OCI-LY3 (cell line): ENCODE measurements at regions not wholly inside any gene's neighbourhood (a gene's known extent, or its start where the extent isn't known, plus 50 kb on each side); places are given as distances from the start of the nearest gene placed in this dataset.
"Not testable (repeated sequence)": the region's sequence is repeated elsewhere in the genome, so short reads cannot be mapped to it uniquely, and the experiment has no call there.

Source experiments
- H2AFZ ChIP-seq: fragments of 200-600, 300-600 bp; shearing (Covaris generic); 2 replicates; pipeline ENCODE4 v1.6.0; 2014; ENCODE audit warnings: antibody characterized with exemption, low read depth, low read length
- H3K27ac ChIP-seq: fragments of 200-600, 300-600 bp; sonication (generic); 2 replicates; pipeline ENCODE4 v1.5.1; 2014; ENCODE audit warnings: mild to moderate bottlenecking, low read length, moderate library complexity, mixed read lengths
- H3K27me3 ChIP-seq: fragments of 200-600, 300-600 bp; sonication (generic); 2 replicates; pipeline ENCODE4 v1.6.1; 2014; ENCODE audit warnings: low read depth, low read length, mixed read lengths
- H3K36me3 ChIP-seq: fragments of 200-600, 300-600 bp; sonication (generic); replicated peaks from 2 replicates; pipeline ENCODE3; 2014; ENCODE audit warnings: low read depth, low read length, mixed read lengths
- H3K4me1 ChIP-seq: fragments of 300-600, 200-600 bp; sonication (generic); 2 replicates; pipeline ENCODE4 v1.6.1; 2014; ENCODE audit warnings: low read length, mixed read lengths
- H3K4me2 ChIP-seq: fragments of 200-600, 300-600 bp; sonication (generic); 2 replicates; pipeline ENCODE4 v1.6.1; 2014; ENCODE audit warnings: low read length, mixed read lengths
- H3K4me3 ChIP-seq: fragments of 300-600, 200-600 bp; sonication (generic); 2 replicates; pipeline ENCODE4 v1.5.1; 2014; ENCODE audit warnings: antibody characterized with exemption, mild to moderate bottlenecking, low read length, moderate library complexity
- H3K79me2 ChIP-seq: fragments of 300-600, 200-600 bp; shearing (Covaris generic); 2 replicates; pipeline ENCODE4 v1.6.1; 2014; ENCODE audit warnings: mild to moderate bottlenecking, low read length, mixed read lengths
- H3K9ac ChIP-seq: fragments of 300-600, 200-600 bp; shearing (Covaris generic); 2 replicates; pipeline ENCODE4 v1.6.0; 2014; ENCODE audit warnings: mild to moderate bottlenecking, low read length, moderate library complexity
- H3K9me3 ChIP-seq: fragments of 200-600, 300-600 bp; shearing (Covaris generic); 2 replicates; pipeline ENCODE4 v1.6.1; 2014; ENCODE audit warnings: low read length, mixed read lengths; ENCODE audit not compliant: insufficient read depth
- H4K20me1 ChIP-seq: fragments of 200-600, 300-600 bp; sonication (generic); 2 replicates; pipeline ENCODE4 v1.6.1; 2016; ENCODE audit warnings: low read length, mixed read lengths; ENCODE audit not compliant: insufficient read depth
- CTCF ChIP-seq: fragments of 200-600, 300-600 bp; sonication (generic); IDR thresholded peaks from 2 replicates; pipeline ENCODE4 v1.5.1; 2014; ENCODE audit warnings: antibody characterized with exemption, low read length, low read depth
- EZH2phosphoT487 ChIP-seq: fragments of 200-600 bp; shearing (Covaris generic); IDR thresholded peaks from 2 replicates; pipeline ENCODE4 v1.6.1; 2018; ENCODE audit warnings: antibody characterized with exemption, mixed run types, low read depth

DNA sequence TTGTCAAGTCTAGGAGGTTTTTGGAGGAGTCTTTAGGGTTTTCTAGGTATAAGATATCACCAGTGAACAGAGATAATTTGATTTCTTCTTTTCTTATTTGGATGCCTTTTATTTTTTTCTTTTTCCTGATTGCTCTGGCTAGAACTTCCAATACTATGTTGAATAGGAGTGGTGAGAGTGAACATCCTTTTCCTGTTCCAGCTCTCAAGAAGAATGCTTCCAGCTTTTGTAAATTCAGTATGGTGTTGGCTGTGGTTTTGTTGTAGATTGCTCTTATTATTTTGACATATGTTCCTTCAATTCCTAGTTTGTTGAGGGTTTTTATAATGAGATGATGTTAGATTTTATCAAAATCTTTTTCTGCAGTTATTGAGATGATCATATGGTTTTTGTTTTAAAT lies 165.6 kb upstream of the WDFY3 start:
- Histone ChIP-seq H3K4me1 (no peaks in the 10 kb centered on the region), H2AFZ (no peak overlapping the region), H3K27ac (no peak overlapping the region), H3K79me2 (no peaks in the 10 kb centered on the region), H3K9ac (no peak overlapping the region), H3K36me3 (no peaks in the 10 kb centered on the region), H4K20me1 (no peaks in the 10 kb centered on the region), H3K4me2 (no peak overlapping the region), H3K4me3 (no peak overlapping the region), H3K27me3 (no peaks in the 10 kb centered on the region), H3K9me3 (no peaks in the 10 kb centered on the region)
- TF ChIP-seq CTCF = no peak
- TF ChIP-seq EZH2phosphoT487 = no peak

GRCh38 chr4:85132570-85132969 lies 166.1 kb upstream of the WDFY3 start:
- H3K4me2 ChIP-seq = no peak overlapping the region
- H3K79me2 ChIP-seq = no peaks in the 10 kb centered on the region
- H3K27ac ChIP-seq = no peak overlapping the region
- no peaks in the 10 kb centered on the region for H3K36me3 ChIP-seq
- H3K27me3 ChIP-seq = no peaks in the 10 kb centered on the region
- H3K4me1 ChIP-seq = no peaks in the 10 kb centered on the region
- no peak overlapping the region for H3K9ac ChIP-seq
- no peaks in the 10 kb centered on the region for H3K9me3 ChIP-seq
- no peak overlapping the region for H2AFZ ChIP-seq
- H3K4me3 ChIP-seq = no peak overlapping the region
- no peaks in the 10 kb centered on the region for H4K20me1 ChIP-seq
- TF ChIP-seq EZH2phosphoT487 (no peak), CTCF (no peak)

- H3K9me3 ChIP-seq, H2AFZ ChIP-seq, H3K27ac ChIP-seq, H3K36me3 ChIP-seq, H3K4me3 ChIP-seq, H4K20me1 ChIP-seq, H3K79me2 ChIP-seq, H3K27me3 ChIP-seq, H3K4me2 ChIP-seq, H3K9ac ChIP-seq: not testable (repeated sequence)
- peaks cover 17% of the 10 kb centered on the region for H3K4me1 ChIP-seq
Observed at GRCh38 chr4:85139749-85140148, 173.3 kb upstream of the WDFY3 start.

GRCh38 chr4:85142451-85142850 lies 176.0 kb upstream of the WDFY3 start:
- H2AFZ ChIP-seq = no peak overlapping the region
- H4K20me1 ChIP-seq = no peaks in the 10 kb centered on the region
- H3K36me3 ChIP-seq = no peaks in the 10 kb centered on the region
- peak overlapping the region; percentile 9 for H3K4me3 ChIP-seq
- peak overlapping the region; percentile 52 for H3K4me2 ChIP-seq
- no peak overlapping the region for H3K9ac ChIP-seq
- no peaks in the 10 kb centered on the region for H3K9me3 ChIP-seq
- no peaks in the 10 kb centered on the region for H3K79me2 ChIP-seq
- TF ChIP-seq EZH2phosphoT487 = no peak
- TF ChIP-seq CTCF = no peak
- 0 out of 2 replicates have a peak, but pooled peaks cover 3% of the 10 kb centered on the region for H3K27me3 ChIP-seq
- peaks cover 17% of the 10 kb centered on the region for H3K4me1 ChIP-seq
- H3K27ac ChIP-seq = no peak overlapping the region
